C4-2B (cell line): ENCODE measurements at regions not wholly inside any gene's neighbourhood (a gene's known extent, or its start where the extent isn't known, plus 50 kb on each side); places are given as distances from the start of the nearest gene placed in this dataset.

ENCODE experiments used
- ZFX ChIP-seq: fragments of 450-650 bp; IDR thresholded peaks from 2 replicates; pipeline ENCODE4 v1.6.1; 2017
- TF ChIP-seq, protein P1 (sequence below): fragments of 450-650 bp; conservative IDR thresholded peaks from 2 replicates; pipeline ENCODE4 v1.5.1; 2017; ENCODE audit warnings: mild to moderate bottlenecking

DNA sequence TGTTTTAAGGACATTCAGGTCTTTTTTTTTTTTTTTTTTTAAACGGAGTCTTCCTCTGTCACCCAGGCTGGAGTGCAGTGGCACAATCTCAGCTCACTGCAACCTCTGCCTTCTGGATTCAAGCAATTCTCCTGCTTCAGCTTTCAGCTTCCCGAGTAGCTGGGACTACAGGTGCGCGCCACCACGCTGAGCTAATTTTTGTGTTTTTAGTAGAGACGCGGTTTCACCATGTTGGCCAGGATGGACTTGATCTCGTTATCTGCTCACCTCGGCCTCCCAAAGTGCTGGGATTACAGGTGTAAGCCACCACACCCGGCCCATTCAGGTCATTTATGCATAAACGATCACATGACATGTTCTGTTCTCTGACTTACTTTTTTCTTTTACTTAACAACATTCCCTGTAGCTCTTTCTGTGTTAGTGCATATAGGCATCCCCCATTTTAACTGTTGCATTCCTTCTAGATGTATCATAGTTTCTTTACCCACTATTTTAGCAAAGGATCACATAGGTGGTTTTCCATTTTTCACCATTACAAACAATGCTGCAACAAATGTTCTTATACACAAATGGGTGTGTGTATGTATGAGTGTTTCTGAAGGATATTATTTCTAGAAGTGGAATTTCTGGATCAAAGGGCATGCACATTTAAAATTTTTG lies 74.2 kb downstream of the ARF6 start:
- TF ChIP-seq, protein P1, sequence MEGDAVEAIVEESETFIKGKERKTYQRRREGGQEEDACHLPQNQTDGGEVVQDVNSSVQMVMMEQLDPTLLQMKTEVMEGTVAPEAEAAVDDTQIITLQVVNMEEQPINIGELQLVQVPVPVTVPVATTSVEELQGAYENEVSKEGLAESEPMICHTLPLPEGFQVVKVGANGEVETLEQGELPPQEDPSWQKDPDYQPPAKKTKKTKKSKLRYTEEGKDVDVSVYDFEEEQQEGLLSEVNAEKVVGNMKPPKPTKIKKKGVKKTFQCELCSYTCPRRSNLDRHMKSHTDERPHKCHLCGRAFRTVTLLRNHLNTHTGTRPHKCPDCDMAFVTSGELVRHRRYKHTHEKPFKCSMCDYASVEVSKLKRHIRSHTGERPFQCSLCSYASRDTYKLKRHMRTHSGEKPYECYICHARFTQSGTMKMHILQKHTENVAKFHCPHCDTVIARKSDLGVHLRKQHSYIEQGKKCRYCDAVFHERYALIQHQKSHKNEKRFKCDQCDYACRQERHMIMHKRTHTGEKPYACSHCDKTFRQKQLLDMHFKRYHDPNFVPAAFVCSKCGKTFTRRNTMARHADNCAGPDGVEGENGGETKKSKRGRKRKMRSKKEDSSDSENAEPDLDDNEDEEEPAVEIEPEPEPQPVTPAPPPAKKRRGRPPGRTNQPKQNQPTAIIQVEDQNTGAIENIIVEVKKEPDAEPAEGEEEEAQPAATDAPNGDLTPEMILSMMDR, result no peak
- no peak for TF ChIP-seq ZFX
